ENCODE measurements at regions not wholly inside any gene's neighbourhood (a gene's known extent, or its start where the extent isn't known, plus 50 kb on each side); places are given as distances from the start of the nearest gene placed in this dataset.

- peaks cover 0 to 34% (median 0%) of the 10 kb centered on the region in 3 donors for H3K27me3 ChIP-seq
- TF ChIP-seq POLR2AphosphoS5 (IDR thresholded peaks at IDR 0.05) (no peak), POLR2A (IDR thresholded peaks at IDR 0.05) (no peak)
- intact Hi-C loops (cut with DNase I; ENCODE audit: low total_unique reads), result no loop called here
- WGBS, 5 donors, result 52 to 73% (median 64%) methylated on average over 16 of the region's 16 CpGs
- no peak for DNase-seq
- H3K9me3 ChIP-seq, result no peaks in the 10 kb centered on the region
- no peak overlapping the region for H3K4me3 ChIP-seq
- H3K36me3 ChIP-seq, result no peaks in the 10 kb centered on the region
- H3K4me1 ChIP-seq, result no peaks in the 10 kb centered on the region
- no peak overlapping the region for H3K27ac ChIP-seq
These were observed 524.2 kb downstream of the CDH26 start for GRCh38 chr20:60482221-60483008.

- no peaks in the 10 kb centered on the region for H3K9me3 ChIP-seq
- 50 to 100% (median 90%) methylated on average over 1 of the region's 1 CpG for WGBS, 5 donors
- TF ChIP-seq CTCF (IDR thresholded peaks at IDR 0.05), result no peak
- TF ChIP-seq POLR2AphosphoS5 (IDR thresholded peaks at IDR 0.05), result no peak
- TF ChIP-seq POLR2A (IDR thresholded peaks at IDR 0.05), result no peak
- TF ChIP-seq EP300 (IDR thresholded peaks at IDR 0.05), result no peak
- H3K4me3 ChIP-seq, result no peak overlapping the region
- no peak for DNase-seq
- no peak overlapping the region for H3K27ac ChIP-seq
- H3K27me3 ChIP-seq, result peaks cover 0 to 34% (median 0%) of the 10 kb centered on the region in 3 donors
- H3K4me1 ChIP-seq, result no peaks in the 10 kb centered on the region
- no peaks in the 10 kb centered on the region for H3K36me3 ChIP-seq
- intact Hi-C loops (cut with DNase I; ENCODE audit: low total_unique reads), result no loop called here
These were observed 525.1 kb downstream of the CDH26 start for GRCh38 chr20:60483371-60483770.

GRCh38 chr20:60484316-60484715 lies 526.1 kb downstream of the CDH26 start:
- Histone ChIP-seq H3K4me1 (no peaks in the 10 kb centered on the region), H3K36me3 (no peaks in the 10 kb centered on the region), H3K4me3 (no peak overlapping the region), H3K27ac (no peak overlapping the region), H3K9me3 (no peaks in the 10 kb centered on the region), H3K27me3 (peaks cover 0 to 34% (median 0%) of the 10 kb centered on the region in 3 donors)
- WGBS, 5 donors, result 62 to 73% (median 69%) methylated on average over 6 to 7 of the region's 7 CpGs
- TF ChIP-seq POLR2A (IDR thresholded peaks at IDR 0.05) (no peak), CTCF (IDR thresholded peaks at IDR 0.05) (no peak), POLR2AphosphoS5 (IDR thresholded peaks at IDR 0.05) (no peak), EP300 (IDR thresholded peaks at IDR 0.05) (no peak)
- no peak for DNase-seq
- intact Hi-C loops (cut with DNase I; ENCODE audit: low total_unique reads), result no loop called here

GRCh38 chr20:60485012-60485760 lies 527.0 kb downstream of the CDH26 start:
- Histone ChIP-seq H3K27ac (no peak overlapping the region), H3K27me3 (peaks cover 0 to 34% (median 0%) of the 10 kb centered on the region in 3 donors), H3K9me3 (no peaks in the 10 kb centered on the region), H3K4me3 (no peak overlapping the region), H3K4me1 (no peaks in the 10 kb centered on the region), H3K36me3 (no peaks in the 10 kb centered on the region)
- intact Hi-C loops (cut with DNase I; ENCODE audit: low total_unique reads), result no loop called here
- WGBS, 5 donors, result 59 to 71% (median 62%) methylated on average over 16 to 20 of the region's 20 CpGs
- TF ChIP-seq EP300 (IDR thresholded peaks at IDR 0.05), result no peak
- no peak for TF ChIP-seq POLR2A (IDR thresholded peaks at IDR 0.05)
- no peak for TF ChIP-seq POLR2AphosphoS5 (IDR thresholded peaks at IDR 0.05)
- TF ChIP-seq CTCF (IDR thresholded peaks at IDR 0.05), result no peak
- DNase-seq, result no peak

Data from stomach (tissue), 8 donors.